SU-DHL-6 (cell line): ENCODE measurements at regions not wholly inside any gene's neighbourhood (a gene's known extent, or its start where the extent isn't known, plus 50 kb on each side); places are given as distances from the start of the nearest gene placed in this dataset.

Experiments used
- H2AFZ ChIP-seq: fragments of 200-600 bp; sonication (generic); 2 replicates; pipeline ENCODE4 v1.6.1; 2014; ENCODE audit warnings: low read depth, mild to moderate bottlenecking, moderate library complexity, mixed read lengths, antibody characterized with exemption, low read length; ENCODE audit not compliant: severe bottlenecking
- H3F3A ChIP-seq: fragments of 200-600 bp; shearing (Covaris generic); 2 replicates; pipeline ENCODE4 v1.6.0; 2016; ENCODE audit warnings: antibody characterized with exemption, mild to moderate bottlenecking; ENCODE audit not compliant: insufficient read depth
- H3K27ac ChIP-seq: fragments of 200-600 bp; sonication (generic); 2 replicates; pipeline ENCODE4 v1.5.1; 2016; ENCODE audit warnings: low read depth, mild to moderate bottlenecking, low read length, moderate library complexity, mixed read lengths
- H3K27me3 ChIP-seq: fragments of 200-600 bp; sonication (generic), shearing (Covaris generic); 2 replicates; pipeline ENCODE4 v1.6.0; 2014; ENCODE audit warnings: mild to moderate bottlenecking, low read length
- H3K36me3 ChIP-seq: fragments of 200-600 bp; sonication (generic); 2 replicates; pipeline ENCODE4 v1.6.1; 2014; ENCODE audit warnings: mild to moderate bottlenecking, low read length, mixed read lengths
- H3K4me2 ChIP-seq: fragments of 300-600, 200-600 bp; shearing (Covaris generic), sonication (generic); 2 replicates; pipeline ENCODE4 v1.6.0; 2014; ENCODE audit warnings: low read length, low read depth, mild to moderate bottlenecking; ENCODE audit not compliant: poor library complexity, severe bottlenecking
- H3K4me3 ChIP-seq: fragments of 200-600 bp; sonication (generic); 2 replicates; pipeline ENCODE4 v1.5.1; 2014; ENCODE audit warnings: antibody characterized with exemption, low read length, mild to moderate bottlenecking, mixed read lengths; ENCODE audit not compliant: insufficient read depth, poor library complexity, severe bottlenecking
- H3K79me2 ChIP-seq: fragments of 200-600 bp; sonication (generic); 2 replicates; pipeline ENCODE4 v1.6.1; 2014; ENCODE audit warnings: mild to moderate bottlenecking, low read length, moderate library complexity; ENCODE audit not compliant: insufficient read depth
- H3K9ac ChIP-seq: fragments of 200-600 bp; sonication (generic); 2 replicates; pipeline ENCODE4 v1.7.0; 2014; ENCODE audit warnings: mild to moderate bottlenecking, low read length
- H3K9me2 ChIP-seq: fragments of 200-600 bp; sonication (generic); replicated peaks from 2 replicates; pipeline ENCODE4 v1.6.1; 2014; ENCODE audit warnings: low read length; ENCODE audit not compliant: insufficient read depth
- H3K9me3 ChIP-seq: fragments of 200-600 bp; sonication (generic); 2 replicates; pipeline ENCODE4 v1.6.1; 2014; ENCODE audit warnings: low read length, mixed read lengths; ENCODE audit not compliant: insufficient read depth
- H4K20me1 ChIP-seq: fragments of 200-600 bp; sonication (generic); 2 replicates; pipeline ENCODE4 v1.6.1; 2014; ENCODE audit warnings: low read depth, mild to moderate bottlenecking, antibody characterized with exemption, low read length, moderate library complexity, mixed read lengths
- EZH2phosphoT487 ChIP-seq: fragments of 200-600 bp; sonication (generic), shearing (Covaris generic); conservative IDR thresholded peaks from 2 replicates; pipeline ENCODE4 v1.6.1; 2018; ENCODE audit warnings: mild to moderate bottlenecking, antibody characterized with exemption, low read length, moderate library complexity, mixed read lengths
- TF ChIP-seq, protein P1 (sequence below): fragments of 200-600 bp; sonication (generic); IDR thresholded peaks from one replicate; pipeline ENCODE4 v1.5.1; 2017; ENCODE audit warnings: antibody characterized with exemption, mild to moderate bottlenecking, low read length, moderate library complexity; ENCODE audit not compliant: insufficient read depth, poor library complexity, severe bottlenecking

DNA sequence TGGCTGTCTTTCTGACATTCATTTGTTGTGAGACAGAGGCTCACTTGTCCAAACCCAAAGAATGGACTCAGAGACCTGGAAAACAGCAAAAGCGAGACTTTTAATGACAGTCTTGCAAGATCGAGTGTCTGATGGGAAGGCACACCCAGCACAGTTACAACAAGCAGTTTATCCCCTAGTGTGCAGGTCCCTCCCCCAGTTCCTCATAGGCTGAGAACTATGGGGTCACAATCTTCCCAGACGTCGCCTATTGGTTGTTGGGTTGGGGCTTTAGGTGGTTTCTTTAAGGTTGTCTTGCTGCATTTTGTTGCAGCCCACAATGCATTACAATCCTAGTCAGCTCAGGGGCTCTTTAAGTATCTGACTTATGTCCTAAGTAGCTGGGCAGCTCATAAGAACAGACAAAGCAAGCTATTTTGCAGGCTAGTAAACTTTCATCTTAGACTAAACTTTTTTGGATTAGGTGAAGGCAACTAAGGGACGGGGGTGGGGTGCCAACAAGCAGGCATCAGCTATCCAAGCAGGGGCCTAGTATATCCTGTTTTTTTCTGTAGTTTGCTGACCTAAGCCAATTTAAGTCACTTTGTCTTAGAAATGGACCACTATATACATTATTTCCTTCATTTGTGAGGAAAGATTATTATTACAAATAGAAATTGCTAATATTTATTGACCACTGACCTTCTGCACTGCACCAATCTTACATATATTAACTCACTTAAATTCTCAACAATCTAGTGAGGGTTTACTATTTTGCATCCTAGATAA is 151.8 kb downstream of the SETD4 start:
- Histone ChIP-seq H3K79me2 (no peaks in the 10 kb centered on the region), H3K27me3 (no peaks in the 10 kb centered on the region), H4K20me1 (no peaks in the 10 kb centered on the region), H3K36me3 (no peaks in the 10 kb centered on the region), H3K9ac (no peak overlapping the region), H3K4me3 (no peak overlapping the region), H3F3A (no peaks in the 10 kb centered on the region), H3K9me3 (no peaks in the 10 kb centered on the region), H3K4me2 (no peak overlapping the region), H3K27ac (no peak overlapping the region), H3K9me2 (no peaks in the 10 kb centered on the region), H2AFZ (no peak overlapping the region)
- TF ChIP-seq EZH2phosphoT487 = no peak
- TF ChIP-seq, protein P1, sequence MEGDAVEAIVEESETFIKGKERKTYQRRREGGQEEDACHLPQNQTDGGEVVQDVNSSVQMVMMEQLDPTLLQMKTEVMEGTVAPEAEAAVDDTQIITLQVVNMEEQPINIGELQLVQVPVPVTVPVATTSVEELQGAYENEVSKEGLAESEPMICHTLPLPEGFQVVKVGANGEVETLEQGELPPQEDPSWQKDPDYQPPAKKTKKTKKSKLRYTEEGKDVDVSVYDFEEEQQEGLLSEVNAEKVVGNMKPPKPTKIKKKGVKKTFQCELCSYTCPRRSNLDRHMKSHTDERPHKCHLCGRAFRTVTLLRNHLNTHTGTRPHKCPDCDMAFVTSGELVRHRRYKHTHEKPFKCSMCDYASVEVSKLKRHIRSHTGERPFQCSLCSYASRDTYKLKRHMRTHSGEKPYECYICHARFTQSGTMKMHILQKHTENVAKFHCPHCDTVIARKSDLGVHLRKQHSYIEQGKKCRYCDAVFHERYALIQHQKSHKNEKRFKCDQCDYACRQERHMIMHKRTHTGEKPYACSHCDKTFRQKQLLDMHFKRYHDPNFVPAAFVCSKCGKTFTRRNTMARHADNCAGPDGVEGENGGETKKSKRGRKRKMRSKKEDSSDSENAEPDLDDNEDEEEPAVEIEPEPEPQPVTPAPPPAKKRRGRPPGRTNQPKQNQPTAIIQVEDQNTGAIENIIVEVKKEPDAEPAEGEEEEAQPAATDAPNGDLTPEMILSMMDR = no peak

DNA sequence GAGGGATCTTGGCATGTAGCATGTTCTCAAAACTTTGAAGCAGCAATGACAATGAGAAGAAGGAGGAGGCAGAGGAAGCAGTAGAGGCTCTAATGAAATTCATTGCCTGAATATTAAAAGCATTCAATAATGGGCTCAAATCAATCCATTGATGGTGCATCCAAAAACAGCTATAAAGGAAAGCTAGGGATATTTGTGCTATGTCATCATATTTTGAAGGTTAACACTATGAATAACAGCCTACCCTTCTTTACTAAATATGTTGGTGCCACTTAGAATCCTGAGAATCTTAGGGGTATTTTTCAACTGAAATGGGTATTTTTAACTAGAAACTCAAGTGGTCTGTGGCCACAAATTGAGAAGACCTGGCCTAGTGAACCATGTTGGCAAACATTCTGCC is 153.7 kb downstream of the SETD4 start:
- no peaks in the 10 kb centered on the region for H3F3A ChIP-seq
- no peaks in the 10 kb centered on the region for H3K79me2 ChIP-seq
- H4K20me1 ChIP-seq = no peaks in the 10 kb centered on the region
- no peaks in the 10 kb centered on the region for H3K9me3 ChIP-seq
- H3K9ac ChIP-seq = no peak overlapping the region
- no peaks in the 10 kb centered on the region for H3K27me3 ChIP-seq
- TF ChIP-seq, protein P1 = no peak
- no peak for TF ChIP-seq EZH2phosphoT487
- no peaks in the 10 kb centered on the region for H3K36me3 ChIP-seq
- H3K4me2 ChIP-seq = no peak overlapping the region
- H3K4me3 ChIP-seq = no peak overlapping the region
- no peaks in the 10 kb centered on the region for H3K9me2 ChIP-seq
- no peak overlapping the region for H2AFZ ChIP-seq
- no peak overlapping the region for H3K27ac ChIP-seq

DNA sequence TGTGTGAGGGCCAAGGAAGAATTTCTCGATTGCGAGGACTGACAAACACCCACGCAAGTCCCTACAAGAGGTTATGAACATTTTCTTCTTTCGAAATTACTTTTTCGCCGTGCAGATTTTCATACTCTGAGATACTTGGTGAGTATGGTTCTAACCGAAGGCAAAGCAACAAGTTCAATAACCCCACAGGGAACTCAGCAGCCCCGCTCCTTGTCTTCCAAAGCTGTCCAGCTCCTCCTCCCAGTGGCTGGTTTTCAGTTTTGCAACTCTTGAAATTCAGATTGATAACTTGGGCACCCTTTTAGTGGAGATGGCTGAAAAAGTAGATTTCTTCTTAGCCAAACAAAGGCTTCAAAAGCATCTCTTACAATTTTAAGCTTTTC is 154.4 kb downstream of the SETD4 start:
- Histone ChIP-seq H3K36me3 (no peaks in the 10 kb centered on the region), H3K9me2 (no peaks in the 10 kb centered on the region), H3K4me2 (no peak overlapping the region), H4K20me1 (no peaks in the 10 kb centered on the region), H3K4me3 (no peak overlapping the region), H3K79me2 (no peaks in the 10 kb centered on the region), H3K9me3 (no peaks in the 10 kb centered on the region), H3K9ac (no peak overlapping the region), H3K27me3 (no peaks in the 10 kb centered on the region), H3K27ac (no peak overlapping the region), H3F3A (no peaks in the 10 kb centered on the region), H2AFZ (no peak overlapping the region)
- TF ChIP-seq EZH2phosphoT487 = no peak
- TF ChIP-seq, protein P1 = no peak
